Sigmoid colon (tissue), 6 donors: ENCODE measurements at regions not wholly inside any gene's neighbourhood (a gene's known extent, or its start where the extent isn't known, plus 50 kb on each side); places are given as distances from the start of the nearest gene placed in this dataset.

Experiments used
- DNase-seq: peaks from one replicate; pipeline ENCODE4 v3.0.0-alpha.2; 2019
- H3K27ac ChIP-seq, 4 donors: fragments of 200-600 bp; sonication (generic); one replicate each; pipeline ENCODE4 v1.5.1; 2016 to 2019; ENCODE audit warnings: mild to moderate bottlenecking in 1 of 4
- H3K27me3 ChIP-seq, 3 donors: fragments of 200-600 bp; sonication (generic); one replicate each; pipeline ENCODE4 v1.5.1; 2019; ENCODE audit warnings: mild to moderate bottlenecking in 1 of 3
- H3K36me3 ChIP-seq, 4 donors: fragments of 200-600 bp; sonication (generic); one replicate each; pipeline ENCODE4 v1.5.1; 2016 to 2019
- H3K4me1 ChIP-seq, 4 donors: fragments of 200-600 bp; sonication (generic); one replicate each; pipeline ENCODE4 v1.5.1; 2017 to 2019
- H3K4me3 ChIP-seq, 4 donors: fragments of 200-600 bp; sonication (generic); one replicate each; pipeline ENCODE4 v1.5.1; 2017 to 2019; ENCODE audit warnings: mild to moderate bottlenecking in 2 of 4, moderate library complexity in 1 of 4
- H3K9me3 ChIP-seq, 4 donors: fragments of 200-600 bp in 3 of 4; sonication (generic) in 3 of 4; one replicate each; pipeline versions ENCODE4 v1.5.1 to v1.6.1; 2013 to 2019
- CTCF ChIP-seq, 4 experiments: fragments of 450-650 bp in 3 of 4; fragments of 200-600 bp in 1 of 4; IDR thresholded peaks; one replicate each; pipeline ENCODE4 v1.5.1; 2016 to 2019; ENCODE audit warnings: antibody characterized with exemption in 4 of 4, mild to moderate bottlenecking in 3 of 4, moderate library complexity in 2 of 4
- EP300 ChIP-seq, 4 donors: sonication (generic); formaldehyde crosslinking; IDR thresholded peaks; one replicate each; pipeline ENCODE4 v1.6.1; 2017; ENCODE audit warnings: antibody characterized with exemption in 4 of 4
- POLR2A ChIP-seq, 2 donors: fragments of 450-650 bp; IDR thresholded peaks; one replicate each; pipeline ENCODE4 v1.6.1; 2016; ENCODE audit warnings: antibody characterized with exemption in 2 of 2, mild to moderate bottlenecking in 2 of 2, moderate library complexity in 2 of 2
- POLR2AphosphoS5 ChIP-seq, 4 donors: sonication (generic); formaldehyde crosslinking; IDR thresholded peaks; one replicate each; pipeline ENCODE4 v1.6.1; 2017; ENCODE audit warnings: antibody characterized with exemption in 4 of 4
- WGBS, 2 donors: extraction: QIAGEN DNeasy Blood & Tissue Kit; methylation state at CpG; one replicate each; pipeline ENCODE4 v1.1.7; 2013; 5-methylcytosine and 5-hydroxymethylcytosine counted together
- intact Hi-C: fragments of 100-400 bp; cut with DNase I; formaldehyde crosslinking; loops from one replicate; pipeline ENCODE4 v1.15.1; 2023
- donor health status: healthy with polysubstance abuse.
- donor health status: healthy.

DNA sequence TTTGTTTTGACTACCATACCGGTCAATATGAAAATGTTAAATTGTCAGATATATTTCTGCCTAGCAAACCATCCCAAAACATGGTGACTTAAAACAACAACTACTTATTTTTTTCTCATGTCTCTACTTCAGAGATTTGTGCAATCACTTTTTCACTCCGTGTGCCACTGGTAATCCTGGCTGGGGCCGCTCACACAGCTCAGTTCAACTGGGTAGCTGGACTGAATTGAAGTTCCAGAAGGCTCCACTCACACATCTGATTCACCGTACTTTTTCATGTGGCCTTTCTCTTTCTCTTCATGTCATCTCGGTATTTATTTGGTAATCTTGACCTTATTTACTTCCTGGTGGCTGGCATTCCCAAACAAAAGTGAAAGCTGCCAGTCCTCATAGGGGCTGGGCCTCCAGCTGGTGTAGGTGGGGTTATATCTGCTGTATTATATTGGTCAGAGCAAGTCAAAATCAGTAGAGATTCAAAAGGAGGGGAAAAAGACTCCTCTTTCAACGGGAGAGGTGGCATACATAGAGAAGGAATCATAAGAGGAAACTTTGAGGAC, 513.9 kb upstream of the NXPH2 start:
- no peaks in the 10 kb centered on the region for H3K9me3 ChIP-seq
- no peaks in the 10 kb centered on the region for H3K4me1 ChIP-seq
- no peaks in the 10 kb centered on the region for H3K27me3 ChIP-seq
- H3K36me3 ChIP-seq: no peaks in the 10 kb centered on the region
- DNase-seq: no peak
- TF ChIP-seq CTCF (IDR thresholded peaks at IDR 0.05): no peak
- no peak for TF ChIP-seq POLR2A (IDR thresholded peaks at IDR 0.05)
- no peak for TF ChIP-seq POLR2AphosphoS5 (IDR thresholded peaks at IDR 0.05)
- no peak for TF ChIP-seq EP300 (IDR thresholded peaks at IDR 0.05)
- intact Hi-C loops: no loop called here
- no peak overlapping the region for H3K27ac ChIP-seq
- H3K4me3 ChIP-seq: no peak overlapping the region
- WGBS, 2 donors: 59 to 78% methylated on average over 6 of the region's 6 CpGs

GRCh38 chr2:139281124-139281523, 500.9 kb upstream of the NXPH2 start:
- H3K4me3 ChIP-seq: no peak overlapping the region
- no peak for DNase-seq
- H3K4me1 ChIP-seq: no peaks in the 10 kb centered on the region
- H3K27me3 ChIP-seq: no peaks in the 10 kb centered on the region
- no peaks in the 10 kb centered on the region for H3K9me3 ChIP-seq
- H3K36me3 ChIP-seq: no peaks in the 10 kb centered on the region
- no peak overlapping the region for H3K27ac ChIP-seq
- intact Hi-C loops: no loop called here
- WGBS, 2 donors: 58 to 67% methylated on average over 2 of the region's 2 CpGs
- TF ChIP-seq EP300 (IDR thresholded peaks at IDR 0.05) (no peak), POLR2A (IDR thresholded peaks at IDR 0.05) (no peak), CTCF (IDR thresholded peaks at IDR 0.05) (no peak), POLR2AphosphoS5 (IDR thresholded peaks at IDR 0.05) (no peak)

GRCh38 chr2:139271879-139272278, 491.7 kb upstream of the NXPH2 start:
- no peak overlapping the region for H3K27ac ChIP-seq
- H3K4me3 ChIP-seq: no peak overlapping the region
- TF ChIP-seq CTCF (IDR thresholded peaks at IDR 0.05) (no peak), EP300 (IDR thresholded peaks at IDR 0.05) (no peak), POLR2AphosphoS5 (IDR thresholded peaks at IDR 0.05) (no peak), POLR2A (IDR thresholded peaks at IDR 0.05) (no peak)
- H3K4me1 ChIP-seq: no peaks in the 10 kb centered on the region
- intact Hi-C loops: no loop called here
- H3K27me3 ChIP-seq: no peaks in the 10 kb centered on the region
- H3K36me3 ChIP-seq: no peaks in the 10 kb centered on the region
- DNase-seq: no peak
- 35 to 62% methylated on average over 1 of the region's 1 CpG for WGBS, 2 donors
- H3K9me3 ChIP-seq: no peaks in the 10 kb centered on the region

GRCh38 chr2:139271149-139271548, 491.0 kb upstream of the NXPH2 start:
- Histone ChIP-seq H3K27ac (no peak overlapping the region), H3K4me1 (no peaks in the 10 kb centered on the region), H3K4me3 (no peak overlapping the region), H3K9me3 (no peaks in the 10 kb centered on the region), H3K27me3 (no peaks in the 10 kb centered on the region), H3K36me3 (no peaks in the 10 kb centered on the region)
- DNase-seq: no peak
- 95 to 97% methylated on average over 2 of the region's 2 CpGs for WGBS, 2 donors
- intact Hi-C loops: no loop called here
- no peak for TF ChIP-seq CTCF (IDR thresholded peaks at IDR 0.05)
- TF ChIP-seq EP300 (IDR thresholded peaks at IDR 0.05): no peak
- TF ChIP-seq POLR2AphosphoS5 (IDR thresholded peaks at IDR 0.05): no peak
- TF ChIP-seq POLR2A (IDR thresholded peaks at IDR 0.05): no peak

GRCh38 chr2:139260052-139260430, 479.9 kb upstream of the NXPH2 start:
- Histone ChIP-seq H3K9me3 (no peaks in the 10 kb centered on the region), H3K4me1 (no peaks in the 10 kb centered on the region), H3K27ac (no peak overlapping the region), H3K4me3 (no peak overlapping the region), H3K36me3 (no peaks in the 10 kb centered on the region), H3K27me3 (no peaks in the 10 kb centered on the region)
- intact Hi-C loops: no loop called here
- WGBS, 2 donors: 70 to 80% methylated on average over 2 of the region's 2 CpGs
- TF ChIP-seq EP300 (IDR thresholded peaks at IDR 0.05) (no peak), POLR2A (IDR thresholded peaks at IDR 0.05) (no peak), POLR2AphosphoS5 (IDR thresholded peaks at IDR 0.05) (no peak), CTCF (IDR thresholded peaks at IDR 0.05) (no peak)
- no peak for DNase-seq
